SK-N-SH treated with all-trans-retinoic acid at 6 μM for 48 hours (cell line): ENCODE measurements at regions not wholly inside any gene's neighbourhood (a gene's known extent, or its start where the extent isn't known, plus 50 kb on each side); places are given as distances from the start of the nearest gene placed in this dataset.

Source experiments
- ATAC-seq: fragments of 200-7000 bp; cut with Tn5 transposase; 3 replicates; pipeline ENCODE4 v1.9.1; 2020; ENCODE audit warnings: mild to moderate bottlenecking, moderate library complexity
- ARNTL ChIP-seq: fragments of 450-650 bp; formaldehyde crosslinking; IDR thresholded peaks from 2 replicates; pipeline ENCODE4 v1.5.0; 2020; ENCODE audit warnings: low read depth, mild to moderate bottlenecking, moderate library complexity, borderline replicate concordance
- BACH2 ChIP-seq: fragments of 250-450 bp; sonication (Bioruptor Pico); IDR thresholded peaks from 2 replicates; pipeline ENCODE4 v1.9.0; 2021; ENCODE audit warnings: mild to moderate bottlenecking, borderline replicate concordance
- CSDC2 ChIP-seq: fragments of 250-450 bp; sonication (Bioruptor Pico); IDR thresholded peaks from 2 replicates; pipeline ENCODE4 v1.5.0; 2020; ENCODE audit warnings: mild to moderate bottlenecking, moderate library complexity
- ESRRG ChIP-seq: fragments of 250-450 bp; sonication (Bioruptor Pico); IDR thresholded peaks from 2 replicates; pipeline ENCODE4 v1.6.1; 2021; ENCODE audit warnings: mild to moderate bottlenecking
- GLIS3 ChIP-seq: fragments of 250-450 bp; sonication (Bioruptor Pico); IDR thresholded peaks from 2 replicates; pipeline ENCODE4 v1.5.0; 2020; ENCODE audit warnings: mild to moderate bottlenecking, moderate library complexity
- OSR1 ChIP-seq: fragments of 250-450 bp; sonication (Bioruptor Pico); IDR thresholded peaks from 2 replicates; pipeline ENCODE4 v1.8.0; 2022; ENCODE audit warnings: moderate library complexity, mild to moderate bottlenecking, inconsistent platforms
- PPARA ChIP-seq: fragments of 250-450 bp; sonication (Bioruptor Pico); IDR thresholded peaks from 2 replicates; pipeline ENCODE4 v1.5.0; 2020; ENCODE audit warnings: mild to moderate bottlenecking, borderline replicate concordance
- RARB ChIP-seq: fragments of 250-450 bp; sonication (Bioruptor Pico); IDR thresholded peaks from 2 replicates; pipeline ENCODE4 v1.8.0; 2021; ENCODE audit warnings: mild to moderate bottlenecking, moderate library complexity
- SNAI2 ChIP-seq: fragments of 250-450 bp; sonication (Bioruptor Pico); IDR thresholded peaks from 2 replicates; pipeline ENCODE4 v1.5.0; 2020; ENCODE audit warnings: mild to moderate bottlenecking, moderate library complexity
- TCF4 ChIP-seq: fragments of 250-450 bp; sonication (Bioruptor Pico); IDR thresholded peaks from 2 replicates; pipeline ENCODE4 v1.8.0; 2021; ENCODE audit warnings: mild to moderate bottlenecking, moderate library complexity, borderline replicate concordance
- TOX ChIP-seq: fragments of 250-450 bp; sonication (Bioruptor Pico); IDR thresholded peaks from 2 replicates; pipeline ENCODE4 v1.8.0; 2021; ENCODE audit warnings: mild to moderate bottlenecking, moderate library complexity, borderline replicate concordance
- ZC3H10 ChIP-seq: fragments of 250-450 bp; sonication (Bioruptor Pico); IDR thresholded peaks from 2 replicates; pipeline ENCODE4 v1.5.1; 2021; ENCODE audit warnings: mild to moderate bottlenecking, moderate library complexity
- ZFP3 ChIP-seq: fragments of 250-450 bp; sonication (Bioruptor Pico); IDR thresholded peaks from 2 replicates; pipeline ENCODE4 v1.5.0; 2020; ENCODE audit warnings: mild to moderate bottlenecking, moderate library complexity
- ZFP30 ChIP-seq: fragments of 450-650 bp; formaldehyde crosslinking; IDR thresholded peaks from 2 replicates; pipeline ENCODE4 v1.5.0; 2022; ENCODE audit warnings: mild to moderate bottlenecking, moderate library complexity
- ZNF565 ChIP-seq: fragments of 450-650 bp; formaldehyde crosslinking; conservative IDR thresholded peaks from 2 replicates; pipeline ENCODE4 v1.5.0; 2020; ENCODE audit warnings: low read depth, mild to moderate bottlenecking, moderate library complexity
- ZNF8 ChIP-seq: fragments of 450-650 bp; formaldehyde crosslinking; IDR thresholded peaks from 2 replicates; pipeline ENCODE4 v1.5.0; 2020; ENCODE audit warnings: mild to moderate bottlenecking, moderate library complexity
- TF ChIP-seq, protein P1 (sequence below): fragments of 250-450 bp; sonication (Bioruptor Pico); IDR thresholded peaks from 2 replicates; pipeline ENCODE4 v1.5.1; 2020; ENCODE audit warnings: low read depth, mild to moderate bottlenecking, moderate library complexity
- TF ChIP-seq, protein P2 (sequence below): fragments of 250-450 bp; sonication (Bioruptor Pico); IDR thresholded peaks from 2 replicates; pipeline ENCODE4 v1.8.0; 2020; ENCODE audit warnings: mild to moderate bottlenecking, moderate library complexity, borderline replicate concordance
- TF ChIP-seq, protein P3 (sequence below): fragments of 250-450 bp; sonication (Bioruptor Pico); IDR thresholded peaks from 2 replicates; pipeline ENCODE4 v1.8.0; 2021; ENCODE audit warnings: low read depth, mild to moderate bottlenecking, moderate library complexity, borderline replicate concordance
- TF ChIP-seq, protein P4 (sequence below): fragments of 250-450 bp; sonication (Bioruptor Pico); IDR thresholded peaks from 2 replicates; pipeline ENCODE4 v1.5.0; 2020; ENCODE audit warnings: mild to moderate bottlenecking, moderate library complexity
- TF ChIP-seq, protein P5 (sequence below): fragments of 250-450 bp; sonication (Bioruptor Pico); IDR thresholded peaks from 2 replicates; pipeline ENCODE4 v1.5.1; 2021; ENCODE audit warnings: mild to moderate bottlenecking, moderate library complexity

DNA sequence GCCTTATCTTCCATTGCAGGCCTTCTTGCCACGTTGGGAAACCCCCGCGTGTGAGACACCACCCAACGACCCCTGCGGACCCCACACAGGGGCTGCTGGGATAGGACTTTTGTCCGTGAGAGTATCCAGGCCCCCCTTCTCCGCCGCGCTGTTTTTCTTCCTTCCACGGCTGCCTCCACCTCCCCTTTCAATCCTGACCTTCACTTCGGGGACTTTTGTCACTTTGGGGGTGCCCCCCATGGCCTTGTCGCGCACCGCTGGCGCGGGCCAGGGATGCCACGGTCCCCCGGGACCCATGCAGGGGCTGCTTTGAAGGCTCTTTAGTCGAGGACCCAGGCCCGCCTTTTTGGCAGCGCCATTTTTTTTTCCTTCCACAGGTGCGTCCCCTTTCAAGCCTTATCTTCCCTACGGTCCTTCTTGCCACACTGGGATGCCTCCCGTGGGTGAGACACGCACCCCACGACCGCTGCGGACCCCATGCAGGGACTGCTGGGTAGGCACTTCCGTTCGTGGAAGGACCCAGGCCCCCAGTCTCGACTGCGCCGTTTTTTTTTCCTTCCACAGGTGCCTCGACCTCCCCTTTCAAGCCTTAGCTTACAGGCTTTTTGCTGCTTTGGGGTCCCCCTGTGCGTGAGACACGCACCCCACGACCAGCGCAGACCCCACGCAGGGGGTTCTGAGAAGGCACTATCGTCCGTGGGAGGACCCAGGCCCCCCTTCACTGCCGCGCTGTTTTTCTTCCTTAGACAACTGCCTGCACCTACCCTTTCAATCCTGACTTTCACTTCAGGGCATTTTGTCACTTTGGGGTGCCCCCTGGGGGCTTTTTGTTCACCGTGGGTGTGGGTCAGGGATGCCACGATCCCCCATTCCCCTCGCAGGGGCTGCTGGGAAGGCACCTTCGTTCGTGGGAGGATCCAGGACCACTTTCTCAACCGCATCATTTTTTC lies 267.4 kb downstream of the ALG10 start:
- ATAC-seq: no peak
- no peak for TF ChIP-seq GLIS3 (CRISPR knock-in tag)
- TF ChIP-seq PPARA (CRISPR knock-in tag): no peak
- no peak for TF ChIP-seq TOX (CRISPR knock-in tag)
- TF ChIP-seq ZNF565: no peak
- TF ChIP-seq, protein P1, sequence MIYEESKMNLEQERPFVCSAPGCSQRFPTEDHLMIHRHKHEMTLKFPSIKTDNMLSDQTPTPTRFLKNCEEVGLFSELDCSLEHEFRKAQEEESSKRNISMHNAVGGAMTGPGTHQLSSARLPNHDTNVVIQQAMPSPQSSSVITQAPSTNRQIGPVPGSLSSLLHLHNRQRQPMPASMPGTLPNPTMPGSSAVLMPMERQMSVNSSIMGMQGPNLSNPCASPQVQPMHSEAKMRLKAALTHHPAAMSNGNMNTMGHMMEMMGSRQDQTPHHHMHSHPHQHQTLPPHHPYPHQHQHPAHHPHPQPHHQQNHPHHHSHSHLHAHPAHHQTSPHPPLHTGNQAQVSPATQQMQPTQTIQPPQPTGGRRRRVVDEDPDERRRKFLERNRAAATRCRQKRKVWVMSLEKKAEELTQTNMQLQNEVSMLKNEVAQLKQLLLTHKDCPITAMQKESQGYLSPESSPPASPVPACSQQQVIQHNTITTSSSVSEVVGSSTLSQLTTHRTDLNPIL (CRISPR knock-in tag): no peak

DNA sequence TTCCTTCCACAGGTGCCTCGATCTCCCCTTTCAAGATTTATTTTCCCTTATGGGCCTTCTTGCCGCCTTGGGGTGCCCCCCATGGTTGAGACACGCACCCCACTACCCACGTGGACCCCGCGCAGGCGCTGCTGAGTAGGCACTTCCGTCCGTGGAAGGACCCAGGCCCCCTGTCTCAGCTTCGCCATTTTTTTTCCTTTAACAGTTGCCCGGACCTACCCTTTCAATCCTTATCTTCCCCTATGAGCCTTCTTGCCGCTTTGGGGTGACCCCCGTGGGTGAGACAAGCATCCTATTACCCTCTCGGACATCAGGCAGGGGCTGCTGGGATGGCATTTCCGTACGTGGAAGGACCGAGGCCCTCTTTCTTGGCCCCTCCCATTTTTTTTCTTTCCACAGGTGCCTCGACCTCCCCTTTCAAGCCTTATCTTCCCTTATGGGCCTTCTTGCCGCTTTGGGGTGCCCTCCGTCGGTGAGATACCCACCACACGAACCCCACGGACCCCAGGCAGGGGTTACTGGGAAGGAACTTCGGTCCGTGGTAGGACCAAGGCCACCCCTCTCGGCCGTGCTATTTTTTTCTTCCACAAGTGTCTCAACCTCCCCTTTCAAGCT lies 268.2 kb downstream of the ALG10 start:
- ATAC-seq: peak; percentile 24; the same call in 2 of the 3 replicates
- TF ChIP-seq BACH2 (CRISPR knock-in tag) (no peak), OSR1 (CRISPR knock-in tag) (no peak), RARB (CRISPR knock-in tag) (no peak), TOX (CRISPR knock-in tag) (no peak), ESRRG (CRISPR knock-in tag) (no peak), TCF4 (CRISPR knock-in tag) (no peak), ZNF8 (no peak)
- TF ChIP-seq, protein P2, sequence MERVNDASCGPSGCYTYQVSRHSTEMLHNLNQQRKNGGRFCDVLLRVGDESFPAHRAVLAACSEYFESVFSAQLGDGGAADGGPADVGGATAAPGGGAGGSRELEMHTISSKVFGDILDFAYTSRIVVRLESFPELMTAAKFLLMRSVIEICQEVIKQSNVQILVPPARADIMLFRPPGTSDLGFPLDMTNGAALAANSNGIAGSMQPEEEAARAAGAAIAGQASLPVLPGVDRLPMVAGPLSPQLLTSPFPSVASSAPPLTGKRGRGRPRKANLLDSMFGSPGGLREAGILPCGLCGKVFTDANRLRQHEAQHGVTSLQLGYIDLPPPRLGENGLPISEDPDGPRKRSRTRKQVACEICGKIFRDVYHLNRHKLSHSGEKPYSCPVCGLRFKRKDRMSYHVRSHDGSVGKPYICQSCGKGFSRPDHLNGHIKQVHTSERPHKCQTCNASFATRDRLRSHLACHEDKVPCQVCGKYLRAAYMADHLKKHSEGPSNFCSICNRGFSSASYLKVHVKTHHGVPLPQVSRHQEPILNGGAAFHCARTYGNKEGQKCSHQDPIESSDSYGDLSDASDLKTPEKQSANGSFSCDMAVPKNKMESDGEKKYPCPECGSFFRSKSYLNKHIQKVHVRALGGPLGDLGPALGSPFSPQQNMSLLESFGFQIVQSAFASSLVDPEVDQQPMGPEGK (CRISPR knock-in tag): no peak
- TF ChIP-seq, protein P3, sequence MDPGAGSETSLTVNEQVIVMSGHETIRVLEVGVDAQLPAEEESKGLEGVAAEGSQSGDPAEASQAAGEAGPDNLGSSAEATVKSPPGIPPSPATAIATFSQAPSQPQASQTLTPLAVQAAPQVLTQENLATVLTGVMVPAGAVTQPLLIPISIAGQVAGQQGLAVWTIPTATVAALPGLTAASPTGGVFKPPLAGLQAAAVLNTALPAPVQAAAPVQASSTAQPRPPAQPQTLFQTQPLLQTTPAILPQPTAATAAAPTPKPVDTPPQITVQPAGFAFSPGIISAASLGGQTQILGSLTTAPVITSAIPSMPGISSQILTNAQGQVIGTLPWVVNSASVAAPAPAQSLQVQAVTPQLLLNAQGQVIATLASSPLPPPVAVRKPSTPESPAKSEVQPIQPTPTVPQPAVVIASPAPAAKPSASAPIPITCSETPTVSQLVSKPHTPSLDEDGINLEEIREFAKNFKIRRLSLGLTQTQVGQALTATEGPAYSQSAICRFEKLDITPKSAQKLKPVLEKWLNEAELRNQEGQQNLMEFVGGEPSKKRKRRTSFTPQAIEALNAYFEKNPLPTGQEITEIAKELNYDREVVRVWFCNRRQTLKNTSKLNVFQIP (CRISPR knock-in tag): no peak

DNA sequence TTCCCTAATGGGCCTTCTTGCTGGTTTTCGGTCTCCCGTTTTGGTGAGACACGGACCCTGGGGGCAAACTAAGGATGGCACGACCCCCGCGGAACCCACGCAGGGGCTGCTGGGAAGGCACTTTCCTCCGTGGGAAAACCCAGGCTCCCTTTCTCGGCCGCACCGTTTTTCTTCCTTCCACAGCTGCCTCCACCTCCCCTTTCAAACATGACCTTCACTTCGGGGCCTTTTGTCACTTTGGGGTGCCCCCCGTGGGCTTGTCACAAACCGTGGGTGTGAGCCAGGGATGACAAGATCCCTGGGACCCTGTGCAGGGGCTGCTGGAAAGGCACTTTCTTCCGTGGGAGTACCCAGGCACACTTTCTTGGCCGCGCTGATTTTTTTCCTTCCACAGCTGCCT lies 268.7 kb downstream of the ALG10 start:
- TF ChIP-seq PPARA (CRISPR knock-in tag) (no peak), TCF4 (CRISPR knock-in tag) (no peak), TOX (CRISPR knock-in tag) (no peak), RARB (CRISPR knock-in tag) (no peak), OSR1 (CRISPR knock-in tag) (no peak), GLIS3 (CRISPR knock-in tag) (no peak), ZNF565 (no peak), BACH2 (CRISPR knock-in tag) (no peak), ARNTL (CRISPR knock-in tag) (no peak), SNAI2 (CRISPR knock-in tag) (no peak), ZC3H10 (CRISPR knock-in tag) (no peak), ZNF8 (no peak), ZFP3 (no peak), CSDC2 (CRISPR knock-in tag) (no peak), ZFP30 (CRISPR knock-in tag) (no peak)
- TF ChIP-seq, protein P4, sequence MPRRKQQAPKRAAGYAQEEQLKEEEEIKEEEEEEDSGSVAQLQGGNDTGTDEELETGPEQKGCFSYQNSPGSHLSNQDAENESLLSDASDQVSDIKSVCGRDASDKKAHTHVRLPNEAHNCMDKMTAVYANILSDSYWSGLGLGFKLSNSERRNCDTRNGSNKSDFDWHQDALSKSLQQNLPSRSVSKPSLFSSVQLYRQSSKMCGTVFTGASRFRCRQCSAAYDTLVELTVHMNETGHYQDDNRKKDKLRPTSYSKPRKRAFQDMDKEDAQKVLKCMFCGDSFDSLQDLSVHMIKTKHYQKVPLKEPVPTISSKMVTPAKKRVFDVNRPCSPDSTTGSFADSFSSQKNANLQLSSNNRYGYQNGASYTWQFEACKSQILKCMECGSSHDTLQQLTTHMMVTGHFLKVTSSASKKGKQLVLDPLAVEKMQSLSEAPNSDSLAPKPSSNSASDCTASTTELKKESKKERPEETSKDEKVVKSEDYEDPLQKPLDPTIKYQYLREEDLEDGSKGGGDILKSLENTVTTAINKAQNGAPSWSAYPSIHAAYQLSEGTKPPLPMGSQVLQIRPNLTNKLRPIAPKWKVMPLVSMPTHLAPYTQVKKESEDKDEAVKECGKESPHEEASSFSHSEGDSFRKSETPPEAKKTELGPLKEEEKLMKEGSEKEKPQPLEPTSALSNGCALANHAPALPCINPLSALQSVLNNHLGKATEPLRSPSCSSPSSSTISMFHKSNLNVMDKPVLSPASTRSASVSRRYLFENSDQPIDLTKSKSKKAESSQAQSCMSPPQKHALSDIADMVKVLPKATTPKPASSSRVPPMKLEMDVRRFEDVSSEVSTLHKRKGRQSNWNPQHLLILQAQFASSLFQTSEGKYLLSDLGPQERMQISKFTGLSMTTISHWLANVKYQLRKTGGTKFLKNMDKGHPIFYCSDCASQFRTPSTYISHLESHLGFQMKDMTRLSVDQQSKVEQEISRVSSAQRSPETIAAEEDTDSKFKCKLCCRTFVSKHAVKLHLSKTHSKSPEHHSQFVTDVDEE: no peak
- TF ChIP-seq, protein P3 (CRISPR knock-in tag): no peak
- TF ChIP-seq, protein P5, sequence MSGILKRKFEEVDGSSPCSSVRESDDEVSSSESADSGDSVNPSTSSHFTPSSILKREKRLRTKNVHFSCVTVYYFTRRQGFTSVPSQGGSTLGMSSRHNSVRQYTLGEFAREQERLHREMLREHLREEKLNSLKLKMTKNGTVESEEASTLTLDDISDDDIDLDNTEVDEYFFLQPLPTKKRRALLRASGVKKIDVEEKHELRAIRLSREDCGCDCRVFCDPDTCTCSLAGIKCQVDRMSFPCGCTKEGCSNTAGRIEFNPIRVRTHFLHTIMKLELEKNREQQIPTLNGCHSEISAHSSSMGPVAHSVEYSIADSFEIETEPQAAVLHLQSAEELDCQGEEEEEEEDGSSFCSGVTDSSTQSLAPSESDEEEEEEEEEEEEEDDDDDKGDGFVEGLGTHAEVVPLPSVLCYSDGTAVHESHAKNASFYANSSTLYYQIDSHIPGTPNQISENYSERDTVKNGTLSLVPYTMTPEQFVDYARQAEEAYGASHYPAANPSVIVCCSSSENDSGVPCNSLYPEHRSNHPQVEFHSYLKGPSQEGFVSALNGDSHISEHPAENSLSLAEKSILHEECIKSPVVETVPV (CRISPR knock-in tag): no peak
- TF ChIP-seq, protein P2 (CRISPR knock-in tag): no peak
- ATAC-seq: no peak
